Activated T-helper 2 cell treated with anti-CD3 and anti-CD28 coated beads, Interferon-gamma antibody, Interleukin-2, Interleukin-4, amounts not matched to agents 10 μg/mL and 5 μg/mL and 100 μg/mL, durations not matched to agents 14 hours and 24 hours and 36 hours (primary cell): ENCODE measurements at regions not wholly inside any gene's neighbourhood (a gene's known extent, or its start where the extent isn't known, plus 50 kb on each side); places are given as distances from the start of the nearest gene placed in this dataset.

ENCODE experiments used
- DNase-seq: peaks from one replicate; pipeline ENCODE4 v3.0.0; 2021; ENCODE audit warnings: low spot score
- H3K27ac Mint-ChIP-seq: one replicate; pipeline ENCODE4 v1.8.0; 2021; ENCODE audit warnings: mixed read lengths
- H3K27me3 Mint-ChIP-seq: one replicate; pipeline ENCODE4 v1.8.0; 2021; ENCODE audit warnings: low read depth, mixed read lengths
- H3K36me3 Mint-ChIP-seq: one replicate; pipeline ENCODE4 v1.8.0; 2021; ENCODE audit warnings: low read depth, mixed read lengths
- H3K4me1 Mint-ChIP-seq: one replicate; pipeline ENCODE4 v1.8.0; 2021; ENCODE audit warnings: low read depth, mixed read lengths
- H3K4me3 Mint-ChIP-seq: one replicate; pipeline ENCODE4 v1.8.0; 2021; ENCODE audit warnings: low read depth, mild to moderate bottlenecking, moderate library complexity, mixed read lengths
- H3K9me3 Mint-ChIP-seq: one replicate; pipeline ENCODE4 v1.8.0; 2021; ENCODE audit warnings: mixed read lengths
- intact Hi-C: fragments of 100-400 bp; cut with micrococcal nuclease; formaldehyde crosslinking; loops from one replicate; pipeline ENCODE4 v1.15.1; 2023

GRCh38 chr13:52975969-52976368 lies 52.6 kb upstream of the OLFM4 start:
- no peak for DNase-seq
- Mint-ChIP-seq H3K36me3 (no peaks in the 10 kb centered on the region), H3K27ac (no peak overlapping the region), H3K4me1 (no peaks in the 10 kb centered on the region), H3K9me3 (no peaks in the 10 kb centered on the region), H3K27me3 (no peaks in the 10 kb centered on the region), H3K4me3 (no peak overlapping the region)
- intact Hi-C loops: no loop called here

- no peaks in the 10 kb centered on the region for H3K4me1 Mint-ChIP-seq
- no peaks in the 10 kb centered on the region for H3K27me3 Mint-ChIP-seq
- no peak overlapping the region for H3K4me3 Mint-ChIP-seq
- no peaks in the 10 kb centered on the region for H3K36me3 Mint-ChIP-seq
- no peaks in the 10 kb centered on the region for H3K9me3 Mint-ChIP-seq
- DNase-seq: no peak
- intact Hi-C loops: no loop called here
- no peak overlapping the region for H3K27ac Mint-ChIP-seq
These were observed 53.5 kb upstream of the OLFM4 start for GRCh38 chr13:52975161-52975560.

GRCh38 chr13:52974711-52975110 lies 53.9 kb upstream of the OLFM4 start:
- no peaks in the 10 kb centered on the region for H3K9me3 Mint-ChIP-seq
- H3K27me3 Mint-ChIP-seq: no peaks in the 10 kb centered on the region
- no peak overlapping the region for H3K27ac Mint-ChIP-seq
- intact Hi-C loops: no loop called here
- H3K36me3 Mint-ChIP-seq: no peaks in the 10 kb centered on the region
- no peak for DNase-seq
- H3K4me1 Mint-ChIP-seq: no peaks in the 10 kb centered on the region
- H3K4me3 Mint-ChIP-seq: no peak overlapping the region

- Mint-ChIP-seq H3K4me1 (no peaks in the 10 kb centered on the region), H3K36me3 (no peaks in the 10 kb centered on the region), H3K27ac (no peak overlapping the region), H3K4me3 (no peak overlapping the region), H3K9me3 (no peaks in the 10 kb centered on the region), H3K27me3 (peaks cover 3% of the 10 kb centered on the region)
- intact Hi-C loops: loop anchor here (2.0 kb wide), 1 partner anchor 119 kb away; no protein-coding TSS in a partner anchor
- DNase-seq: no peak
These were observed 59.2 kb upstream of the OLFM4 start for GRCh38 chr13:52969373-52969772.

- H3K27me3 Mint-ChIP-seq: peaks cover 3% of the 10 kb centered on the region
- H3K4me1 Mint-ChIP-seq: no peaks in the 10 kb centered on the region
- intact Hi-C loops: loop anchor here (2.0 kb wide), 1 partner anchor 117 kb away; no protein-coding TSS in a partner anchor
- H3K36me3 Mint-ChIP-seq: no peaks in the 10 kb centered on the region
- H3K9me3 Mint-ChIP-seq: no peaks in the 10 kb centered on the region
- no peak overlapping the region for H3K27ac Mint-ChIP-seq
- DNase-seq: peak; percentile 41
- H3K4me3 Mint-ChIP-seq: no peak overlapping the region
These were observed 60.4 kb upstream of the OLFM4 start for GRCh38 chr13:52968074-52968700.

GRCh38 chr13:52961987-52962386 lies 66.6 kb upstream of the OLFM4 start:
- intact Hi-C loops: no loop called here
- no peak overlapping the region for H3K27ac Mint-ChIP-seq
- H3K27me3 Mint-ChIP-seq: no peaks in the 10 kb centered on the region

GRCh38 chr13:52961256-52961910 lies 67.2 kb upstream of the OLFM4 start:
- intact Hi-C loops: no loop called here
- no peak overlapping the region for H3K27ac Mint-ChIP-seq
- no peak overlapping the region for H3K4me3 Mint-ChIP-seq
- peaks cover 3% of the 10 kb centered on the region for H3K4me1 Mint-ChIP-seq
- no peaks in the 10 kb centered on the region for H3K27me3 Mint-ChIP-seq
- H3K9me3 Mint-ChIP-seq: no peaks in the 10 kb centered on the region
- DNase-seq: no peak
- no peaks in the 10 kb centered on the region for H3K36me3 Mint-ChIP-seq

More at GRCh38 chr13:52961987-52962386, 66.6 kb upstream of the OLFM4 start:
- Mint-ChIP-seq H3K9me3 (no peaks in the 10 kb centered on the region), H3K4me1 (peaks cover 3% of the 10 kb centered on the region), H3K36me3 (no peaks in the 10 kb centered on the region), H3K4me3 (no peak overlapping the region)
- no peak for DNase-seq

GRCh38 chr13:52955472-52955874 lies 73.1 kb upstream of the OLFM4 start:
- no peaks in the 10 kb centered on the region for H3K4me1 Mint-ChIP-seq
- no peaks in the 10 kb centered on the region for H3K27me3 Mint-ChIP-seq
- DNase-seq: no peak
- no peak overlapping the region for H3K4me3 Mint-ChIP-seq
- no peaks in the 10 kb centered on the region for H3K36me3 Mint-ChIP-seq
- intact Hi-C loops: no loop called here
- no peak overlapping the region for H3K27ac Mint-ChIP-seq
- H3K9me3 Mint-ChIP-seq: no peaks in the 10 kb centered on the region

- intact Hi-C loops: no loop called here
- Mint-ChIP-seq H3K4me1 (no peaks in the 10 kb centered on the region), H3K9me3 (no peaks in the 10 kb centered on the region), H3K4me3 (no peak overlapping the region), H3K27ac (no peak overlapping the region), H3K36me3 (no peaks in the 10 kb centered on the region), H3K27me3 (no peaks in the 10 kb centered on the region)
- no peak for DNase-seq
These were observed 73.8 kb upstream of the OLFM4 start for GRCh38 chr13:52954838-52955237.

GRCh38 chr13:52950436-52950956 lies 78.1 kb upstream of the OLFM4 start:
- DNase-seq: no peak
- intact Hi-C loops: no loop called here
- Mint-ChIP-seq H3K27me3 (no peaks in the 10 kb centered on the region), H3K9me3 (no peaks in the 10 kb centered on the region), H3K27ac (no peak overlapping the region), H3K4me3 (no peak overlapping the region), H3K36me3 (no peaks in the 10 kb centered on the region), H3K4me1 (no peaks in the 10 kb centered on the region)

GRCh38 chr13:52949742-52950141 lies 78.9 kb upstream of the OLFM4 start:
- no peak overlapping the region for H3K27ac Mint-ChIP-seq
- H3K27me3 Mint-ChIP-seq: no peaks in the 10 kb centered on the region
- no peaks in the 10 kb centered on the region for H3K4me1 Mint-ChIP-seq
- no peak for DNase-seq
- H3K36me3 Mint-ChIP-seq: no peaks in the 10 kb centered on the region
- H3K9me3 Mint-ChIP-seq: no peaks in the 10 kb centered on the region
- intact Hi-C loops: no loop called here
- no peak overlapping the region for H3K4me3 Mint-ChIP-seq

- no peak overlapping the region for H3K27ac Mint-ChIP-seq
- no peaks in the 10 kb centered on the region for H3K9me3 Mint-ChIP-seq
- H3K4me3 Mint-ChIP-seq: no peak overlapping the region
- no peaks in the 10 kb centered on the region for H3K4me1 Mint-ChIP-seq
- no peaks in the 10 kb centered on the region for H3K27me3 Mint-ChIP-seq
- no peaks in the 10 kb centered on the region for H3K36me3 Mint-ChIP-seq
- DNase-seq: no peak
- intact Hi-C loops: no loop called here
These were observed 79.6 kb upstream of the OLFM4 start for GRCh38 chr13:52949044-52949443.

GRCh38 chr13:52947921-52948373 lies 80.7 kb upstream of the OLFM4 start:
- Mint-ChIP-seq H3K4me1 (no peaks in the 10 kb centered on the region), H3K36me3 (no peaks in the 10 kb centered on the region), H3K4me3 (no peak overlapping the region), H3K27me3 (no peaks in the 10 kb centered on the region), H3K9me3 (no peaks in the 10 kb centered on the region), H3K27ac (no peak overlapping the region)
- no peak for DNase-seq
- intact Hi-C loops: no loop called here
